ENCODE measurements at regions not wholly inside any gene's neighbourhood (a gene's known extent, or its start where the extent isn't known, plus 50 kb on each side); places are given as distances from the start of the nearest gene placed in this dataset.

GRCh38 chr2:173782681-173783080 lies 182.5 kb downstream of the SP3 start:
- H3K4me3 ChIP-seq = no peak overlapping the region

DNA sequence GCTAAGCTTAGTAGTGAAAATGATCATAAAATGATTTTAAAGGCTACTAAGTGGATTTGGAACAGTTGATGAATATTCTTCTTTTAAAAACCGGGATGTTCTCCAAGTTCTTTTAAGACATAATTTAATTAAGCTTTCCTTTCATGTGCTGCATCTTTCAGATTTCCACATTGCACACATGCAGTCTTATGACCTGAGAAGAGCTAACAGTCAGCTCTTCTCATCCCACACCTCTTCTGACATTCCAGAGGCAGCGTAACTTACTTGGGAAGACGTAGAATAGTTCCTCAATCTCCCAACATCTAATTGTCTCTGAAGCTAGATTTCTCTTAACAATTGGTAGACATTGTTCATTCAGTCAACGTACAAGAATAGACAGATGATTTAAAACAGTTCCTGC lies 181.8 kb downstream of the SP3 start:
- H3K27ac ChIP-seq = no peak overlapping the region
- no peak overlapping the region for H3K4me3 ChIP-seq

More at GRCh38 chr2:173782681-173783080, 182.5 kb downstream of the SP3 start:
- H3K27ac ChIP-seq = no peak overlapping the region

DNA sequence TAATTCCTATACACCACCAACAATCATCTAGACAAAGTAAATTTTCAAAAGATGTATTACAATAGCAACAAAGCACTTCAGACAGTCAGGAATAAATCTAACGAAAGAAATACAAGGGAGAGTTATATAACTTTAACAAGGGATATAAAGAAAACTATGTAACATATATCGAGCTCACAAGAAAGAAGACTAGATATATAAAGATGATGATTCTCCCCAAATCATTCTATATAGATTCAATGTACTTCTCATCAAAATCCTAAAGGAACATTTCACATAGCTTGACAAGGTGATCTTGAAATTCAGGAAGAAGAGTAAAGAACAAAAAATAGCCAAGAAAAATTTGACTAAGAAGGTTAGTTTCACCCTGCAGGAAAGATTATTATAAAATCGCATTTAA lies 179.4 kb downstream of the SP3 start:
- Histone ChIP-seq H3K4me3 (no peak overlapping the region), H3K27ac (no peak overlapping the region)

GRCh38 chr2:173791502-173791901 lies 173.7 kb downstream of the SP3 start:
- Histone ChIP-seq H3K27ac (no peak overlapping the region), H3K4me3 (no peak overlapping the region)

GRCh38 chr2:173792166-173792565 lies 173.0 kb downstream of the SP3 start:
- H3K4me3 ChIP-seq = no peak overlapping the region
- H3K27ac ChIP-seq = no peak overlapping the region

DNA sequence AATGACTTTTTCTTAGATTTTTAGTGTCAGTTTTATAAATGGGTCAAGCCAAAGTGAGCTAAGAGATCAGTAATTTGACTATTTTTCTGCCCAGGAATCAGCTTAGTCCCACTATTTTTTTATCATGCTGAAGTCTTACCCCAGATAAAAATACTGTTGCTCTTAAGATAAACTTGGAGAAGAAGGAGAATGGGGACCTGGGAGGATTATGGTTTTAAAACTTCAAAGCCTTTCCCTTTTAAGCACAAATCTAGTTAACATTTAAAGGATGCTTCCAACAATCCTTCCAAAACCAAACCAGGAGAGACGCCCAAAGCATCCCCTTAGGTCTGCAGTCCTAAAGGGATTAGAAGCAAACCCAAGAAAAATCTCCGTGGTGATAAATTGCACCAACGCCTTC lies 172.4 kb downstream of the SP3 start:
- Histone ChIP-seq H3K4me3 (no peak overlapping the region), H3K27ac (no peak overlapping the region)

DNA sequence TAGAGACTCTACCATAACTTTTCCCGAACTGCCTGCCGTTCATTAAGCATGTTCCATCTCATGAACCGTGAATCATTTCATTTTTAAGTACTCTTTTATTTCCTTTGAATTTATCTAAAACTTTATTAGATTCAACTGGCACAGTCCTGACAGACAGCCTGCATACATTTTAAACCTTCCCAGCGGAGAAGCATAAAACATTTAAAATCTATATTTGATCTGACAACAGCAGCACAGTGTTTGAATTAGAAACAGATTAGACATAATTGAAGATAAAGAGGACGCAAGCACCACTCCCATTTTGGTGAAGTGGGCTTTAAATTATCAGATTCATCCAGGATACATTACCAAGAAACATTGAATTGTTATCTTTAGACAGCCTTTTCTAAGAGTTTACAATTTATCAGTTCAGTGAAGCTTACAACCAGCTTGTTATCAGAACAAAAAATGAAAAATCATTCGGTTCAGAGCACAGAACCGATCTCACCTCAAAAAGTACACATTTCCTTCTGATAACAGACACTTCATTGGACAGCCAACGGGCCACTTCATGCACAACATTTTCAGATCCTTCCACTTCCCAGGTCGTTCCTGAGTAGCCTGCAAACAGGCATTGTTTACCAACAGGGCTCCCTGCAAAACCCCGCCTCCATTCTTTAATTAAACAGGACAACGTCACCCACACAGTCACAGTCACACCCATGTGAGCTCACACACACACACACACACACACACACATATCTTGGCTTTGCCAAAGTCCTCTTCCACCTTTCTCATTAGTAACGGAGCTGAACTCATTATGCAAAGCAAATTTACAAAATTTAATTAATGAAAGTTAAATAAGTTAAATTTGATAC lies 171.2 kb downstream of the SP3 start:
- Histone ChIP-seq H3K4me3 (no peak overlapping the region), H3K27ac (no peak overlapping the region)

GRCh38 chr2:173797586-173798263 lies 167.4 kb downstream of the SP3 start:
- H3K4me3 ChIP-seq = no peak overlapping the region
- H3K27ac ChIP-seq = no peak overlapping the region

- Histone ChIP-seq H3K4me3 (no peak overlapping the region), H3K27ac (no peak overlapping the region)
Measured at GRCh38 chr2:173802518-173802917, 162.7 kb downstream of the SP3 start.

- H3K4me3 ChIP-seq = no peak overlapping the region
- H3K27ac ChIP-seq = no peak overlapping the region
Measured at GRCh38 chr2:173803449-173803848, 161.7 kb downstream of the SP3 start.

DNA sequence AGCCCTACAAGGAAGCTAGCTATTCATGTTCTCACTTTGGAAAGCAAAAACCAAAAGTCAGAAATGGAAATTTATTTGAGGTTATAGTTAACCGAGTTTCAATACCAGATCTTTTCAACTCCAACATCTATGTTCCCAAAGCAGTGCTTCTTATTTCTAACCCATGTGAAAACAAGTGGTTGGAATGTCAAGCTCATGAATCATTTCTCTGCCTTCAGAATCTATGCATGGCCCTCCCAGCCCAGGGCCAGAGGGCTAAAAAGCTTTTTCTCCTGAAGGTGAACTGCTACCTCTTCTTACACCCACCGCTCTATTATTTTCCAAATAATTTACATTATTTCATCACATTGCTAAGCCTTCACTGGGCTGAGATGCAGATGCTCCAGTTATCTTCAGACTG lies 158.4 kb downstream of the SP3 start:
- H3K27ac ChIP-seq = no peak overlapping the region
- H3K4me3 ChIP-seq = no peak overlapping the region

DNA sequence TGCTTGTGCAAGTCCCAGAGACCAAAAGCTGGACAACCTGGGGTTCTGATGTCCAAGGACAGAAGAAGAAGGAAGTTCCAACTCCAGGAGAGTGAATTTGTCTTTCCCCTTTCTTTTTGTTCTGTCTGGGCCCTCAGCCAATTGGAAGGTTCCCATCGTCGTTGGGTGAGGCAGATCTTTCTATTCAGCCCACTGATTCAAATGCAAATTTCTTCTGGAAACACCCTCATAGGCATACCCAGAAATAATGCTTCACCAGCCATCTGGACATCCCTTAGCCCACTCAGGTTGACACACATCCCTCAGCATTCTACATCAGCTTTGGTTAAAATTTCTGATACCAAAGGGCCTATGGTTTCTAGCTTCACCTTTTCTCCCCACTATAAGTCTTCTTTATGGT lies 156.5 kb downstream of the SP3 start:
- no peak overlapping the region for H3K27ac ChIP-seq

DNA sequence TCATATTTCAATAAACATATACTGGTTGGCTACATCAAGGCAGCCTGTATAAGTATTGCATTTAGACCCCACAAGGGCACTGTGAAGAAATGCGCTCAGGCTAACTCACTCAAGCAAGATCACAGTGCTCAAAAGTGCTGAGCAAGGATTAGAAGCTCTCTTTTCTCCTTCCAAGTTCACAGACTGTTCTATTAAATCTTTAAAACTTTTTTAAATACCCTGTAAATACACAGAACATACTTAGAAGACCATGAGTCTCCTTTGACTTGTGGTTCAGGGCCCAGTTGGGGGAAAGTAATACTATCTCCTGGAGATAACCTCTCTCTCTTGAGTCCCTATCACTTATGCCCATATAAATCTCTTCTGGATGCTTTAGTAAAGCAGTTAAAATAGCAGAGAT lies 152.9 kb downstream of the SP3 start:
- no peak overlapping the region for H3K27ac ChIP-seq
- no peak overlapping the region for H3K4me3 ChIP-seq

More for the DNA sequence above, 156.5 kb downstream of the SP3 start:
- no peak overlapping the region for H3K4me3 ChIP-seq

- Histone ChIP-seq H3K27ac (no peak overlapping the region), H3K4me3 (no peak overlapping the region)
Measured at GRCh38 chr2:173814306-173814705, 150.9 kb downstream of the SP3 start.

GRCh38 chr2:173815772-173816171 lies 149.4 kb downstream of the SP3 start:
- Histone ChIP-seq H3K27ac (no peak overlapping the region), H3K4me3 (no peak overlapping the region)

GRCh38 chr2:173817582-173817981 lies 147.6 kb downstream of the SP3 start:
- no peak overlapping the region for H3K27ac ChIP-seq
- no peak overlapping the region for H3K4me3 ChIP-seq

DNA sequence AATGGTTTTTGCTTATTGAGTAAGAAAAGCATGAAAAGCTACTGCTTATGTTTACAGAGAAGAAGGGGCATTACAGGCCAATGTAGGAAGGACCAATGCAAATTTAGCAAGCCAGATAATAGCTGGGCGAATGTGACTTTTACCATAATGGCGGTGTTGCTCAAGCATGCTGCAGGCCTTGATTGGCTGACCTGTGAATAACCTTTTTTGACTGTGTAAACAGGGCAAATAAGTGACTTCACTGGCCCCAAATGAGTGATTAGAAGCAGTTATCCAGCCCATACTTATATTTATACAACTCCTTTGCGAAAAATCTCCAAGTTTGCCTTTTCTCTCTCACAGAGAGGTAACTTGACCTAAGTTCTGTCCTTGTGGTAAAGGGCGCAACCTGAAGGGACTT lies 146.9 kb downstream of the SP3 start:
- Histone ChIP-seq H3K4me3 (no peak overlapping the region), H3K27ac (no peak overlapping the region)

DNA sequence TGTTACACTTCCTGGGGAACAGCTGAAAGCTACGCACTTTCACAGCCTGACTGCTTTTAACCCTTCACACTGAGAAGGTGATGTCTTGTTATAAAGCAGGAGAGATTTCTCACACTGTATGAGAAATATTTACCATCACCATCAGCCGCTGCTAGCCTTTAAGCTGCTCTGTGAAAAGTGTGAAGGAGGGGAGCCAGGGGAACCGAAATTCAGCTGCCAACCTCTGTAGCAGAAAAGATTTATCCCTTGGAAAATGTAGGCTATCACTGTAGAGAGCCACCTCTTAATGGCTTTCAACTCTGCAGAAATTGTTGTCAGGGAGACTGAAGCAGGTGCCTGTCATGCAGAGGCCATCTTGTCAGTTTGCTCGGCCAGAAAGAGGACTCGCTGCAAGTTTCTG lies 145.3 kb downstream of the SP3 start:
- no peak overlapping the region for H3K27ac ChIP-seq

GRCh38 chr2:173821451-173821850 lies 143.7 kb downstream of the SP3 start:
- Histone ChIP-seq H3K4me3 (no peak overlapping the region), H3K27ac (no peak overlapping the region)

More for the DNA sequence above, 145.3 kb downstream of the SP3 start:
- H3K4me3 ChIP-seq = no peak overlapping the region

DNA sequence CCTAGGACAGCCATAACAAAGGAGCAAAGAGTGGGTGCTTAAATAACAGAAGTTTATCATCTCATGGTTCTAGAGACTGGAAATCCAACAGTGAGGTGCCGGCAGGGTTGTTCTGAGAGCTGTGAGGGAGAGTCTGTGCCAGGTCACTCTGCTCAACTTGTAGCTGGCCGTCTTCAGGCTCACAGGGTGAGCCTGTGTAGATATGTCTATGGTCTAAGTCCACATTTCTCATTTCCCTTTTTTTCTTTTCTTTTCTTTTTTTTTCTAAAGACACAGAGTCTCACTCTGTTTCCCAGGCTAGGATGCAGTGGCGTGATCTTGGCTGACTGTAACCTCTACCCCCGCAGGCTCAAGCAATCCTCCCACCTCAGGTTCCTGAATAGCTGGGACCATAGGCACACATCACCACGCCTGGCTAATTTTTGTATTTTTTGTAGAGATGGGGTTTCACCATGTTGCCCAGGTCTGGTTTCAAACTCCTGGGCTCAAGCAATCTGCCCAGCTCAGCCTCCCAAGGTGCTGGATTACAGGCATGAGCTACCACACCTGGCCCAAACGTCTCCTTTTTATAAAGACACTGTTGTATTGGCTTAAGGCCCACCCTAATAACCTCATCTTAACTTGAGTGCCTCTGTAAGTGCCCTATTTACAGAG lies 142.2 kb downstream of the SP3 start:
- Histone ChIP-seq H3K27ac (no peak overlapping the region), H3K4me3 (no peak overlapping the region)

GRCh38 chr2:173823543-173823939 lies 141.6 kb downstream of the SP3 start:
- Histone ChIP-seq H3K27ac (no peak overlapping the region), H3K4me3 (no peak overlapping the region)

All from skin epidermis (tissue), 12 donors.